ENCODE measurements at regions not wholly inside any gene's neighbourhood (a gene's known extent, or its start where the extent isn't known, plus 50 kb on each side); places are given as distances from the start of the nearest gene placed in this dataset.

DNA sequence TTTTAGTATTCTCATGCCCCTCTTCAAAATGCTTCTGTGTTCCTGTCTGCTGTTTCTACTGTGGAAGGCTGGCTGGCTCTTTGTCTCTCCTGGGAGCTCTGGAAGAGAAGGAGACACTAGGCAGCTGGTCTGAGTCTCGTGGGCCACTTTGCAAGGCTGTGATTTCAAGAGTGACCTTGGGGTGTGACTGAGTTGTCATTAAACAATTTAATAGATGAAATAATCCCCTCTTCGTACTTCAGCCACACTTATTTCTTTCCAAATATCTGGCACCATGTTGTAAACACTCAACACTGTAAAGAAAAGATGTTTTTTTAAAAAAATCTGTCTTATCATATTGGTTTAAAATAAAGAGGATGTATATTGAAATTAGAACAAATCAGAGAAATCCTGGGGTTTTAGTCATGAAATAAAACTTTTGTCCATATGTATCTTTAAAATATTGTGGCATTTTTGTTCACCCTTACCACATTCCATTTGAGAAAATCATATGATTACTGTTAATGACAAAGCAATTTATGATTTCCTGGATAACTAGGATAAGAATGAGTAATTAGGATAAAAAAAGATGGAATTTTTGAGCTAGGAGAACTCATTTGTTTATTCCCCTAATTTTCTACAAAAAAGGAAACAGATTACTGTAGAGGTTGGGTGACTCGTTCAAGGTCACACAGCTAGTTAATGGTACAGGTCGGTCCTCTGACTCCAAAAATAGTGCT is 200.8 kb downstream of the MAT2B start:
- SMC1A ChIA-PET (ENCODE audit: uncharacterized antibody, unreplicated experiment) = interaction anchor here (0.5 to 0.6 kb wide), 2 partner anchors 151 to 618 kb away, joined by 3 to 4 read pairs; no protein-coding TSS in a partner anchor
- no peaks in the 10 kb centered on the region for H3K4me1 ChIP-seq (ENCODE audit: control insufficient read depth, insufficient read depth, low read length)
- no peak for ATAC-seq
- H4K20me1 ChIP-seq (ENCODE audit: control insufficient read depth, insufficient read depth) = no peaks in the 10 kb centered on the region
- intact Hi-C loops (cut with micrococcal nuclease; ENCODE audit: unreplicated experiment) (no loop called here), in situ Hi-C loops (cut with MboI) (no loop called here)
- RAD21 ChIA-PET (ENCODE audit: unreplicated experiment) = interaction anchor here (0.9 kb wide), 1 partner anchor 10 kb away, joined by 4 read pairs; no protein-coding TSS in a partner anchor
- H3K9ac ChIP-seq (ENCODE audit: control insufficient read depth, insufficient read depth, low read length) = no peak overlapping the region
- no peak overlapping the region for H3K27ac ChIP-seq (ENCODE audit: control insufficient read depth, insufficient read depth)
- no TSS peak for BruUV-seq (replicated peaks)
- no peak overlapping the region for H2AFZ ChIP-seq (ENCODE audit: control insufficient read depth, low read depth, low read length)
- CTCF ChIA-PET = interaction anchor here (1.1 kb wide), 1 partner anchor 137 kb away, joined by 3 read pairs; no protein-coding TSS in a partner anchor
- no peak for DNase-seq (ENCODE audit: low read depth, low spot score)
- POLR2A ChIA-PET = no interaction called here
- H3K9me3 ChIP-seq (replicated peaks; ENCODE audit: control insufficient read depth, insufficient read depth, low read length) = no peaks in the 10 kb centered on the region
- H3K4me2 ChIP-seq (ENCODE audit: control insufficient read depth, insufficient read depth) = no peak overlapping the region
- H3K4me3 ChIP-seq = no peak overlapping the region
- H3K36me3 ChIP-seq (ENCODE audit: control insufficient read depth in 2 of 2, insufficient read depth in 2 of 2, low read length in 1 of 2) = no peaks in the 10 kb centered on the region
- no peak for FAIRE-seq
- H3K79me2 ChIP-seq (ENCODE audit: control insufficient read depth, insufficient read depth, low read length) = no peaks in the 10 kb centered on the region
- WGBS (ENCODE audit: insufficient coverage, insufficient replicate concordance, low lambda C conversion rate, missing lambda C conversion rate) = 9% methylated on average over 4 of the region's 4 CpGs
- H3K27me3 ChIP-seq (replicated peaks in 1 of 2; ENCODE audit: control insufficient read depth in 2 of 2, insufficient read depth in 2 of 2, low read length in 1 of 2) = no peaks in the 10 kb centered on the region; a peak in 1 of 4 replicates
- TF ChIP-seq, protein P1, sequence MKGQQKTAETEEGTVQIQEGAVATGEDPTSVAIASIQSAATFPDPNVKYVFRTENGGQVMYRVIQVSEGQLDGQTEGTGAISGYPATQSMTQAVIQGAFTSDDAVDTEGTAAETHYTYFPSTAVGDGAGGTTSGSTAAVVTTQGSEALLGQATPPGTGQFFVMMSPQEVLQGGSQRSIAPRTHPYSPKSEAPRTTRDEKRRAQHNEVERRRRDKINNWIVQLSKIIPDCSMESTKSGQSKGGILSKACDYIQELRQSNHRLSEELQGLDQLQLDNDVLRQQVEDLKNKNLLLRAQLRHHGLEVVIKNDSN (IDR thresholded peaks at IDR 0.05; ENCODE audit: borderline replicate concordance, extremely low read length, insufficient read depth, low read depth, low read length) = no peak
- TF ChIP-seq, protein P2, sequence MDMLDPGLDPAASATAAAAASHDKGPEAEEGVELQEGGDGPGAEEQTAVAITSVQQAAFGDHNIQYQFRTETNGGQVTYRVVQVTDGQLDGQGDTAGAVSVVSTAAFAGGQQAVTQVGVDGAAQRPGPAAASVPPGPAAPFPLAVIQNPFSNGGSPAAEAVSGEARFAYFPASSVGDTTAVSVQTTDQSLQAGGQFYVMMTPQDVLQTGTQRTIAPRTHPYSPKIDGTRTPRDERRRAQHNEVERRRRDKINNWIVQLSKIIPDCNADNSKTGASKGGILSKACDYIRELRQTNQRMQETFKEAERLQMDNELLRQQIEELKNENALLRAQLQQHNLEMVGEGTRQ (IDR thresholded peaks at IDR 0.05; ENCODE audit: borderline replicate concordance, low read depth, low read length) = no peak
- TF ChIP-seq ZZZ3 (IDR thresholded peaks at IDR 0.05; ENCODE audit: control insufficient read depth, insufficient read length, low read depth) = no peak
- TF ChIP-seq SMAD5 (IDR thresholded peaks at IDR 0.05; ENCODE audit: low read depth) = no peak
- TF ChIP-seq TCF12 (IDR thresholded peaks at IDR 0.05; ENCODE audit: low read depth, low read length) = no peak
- TF ChIP-seq, protein P3, sequence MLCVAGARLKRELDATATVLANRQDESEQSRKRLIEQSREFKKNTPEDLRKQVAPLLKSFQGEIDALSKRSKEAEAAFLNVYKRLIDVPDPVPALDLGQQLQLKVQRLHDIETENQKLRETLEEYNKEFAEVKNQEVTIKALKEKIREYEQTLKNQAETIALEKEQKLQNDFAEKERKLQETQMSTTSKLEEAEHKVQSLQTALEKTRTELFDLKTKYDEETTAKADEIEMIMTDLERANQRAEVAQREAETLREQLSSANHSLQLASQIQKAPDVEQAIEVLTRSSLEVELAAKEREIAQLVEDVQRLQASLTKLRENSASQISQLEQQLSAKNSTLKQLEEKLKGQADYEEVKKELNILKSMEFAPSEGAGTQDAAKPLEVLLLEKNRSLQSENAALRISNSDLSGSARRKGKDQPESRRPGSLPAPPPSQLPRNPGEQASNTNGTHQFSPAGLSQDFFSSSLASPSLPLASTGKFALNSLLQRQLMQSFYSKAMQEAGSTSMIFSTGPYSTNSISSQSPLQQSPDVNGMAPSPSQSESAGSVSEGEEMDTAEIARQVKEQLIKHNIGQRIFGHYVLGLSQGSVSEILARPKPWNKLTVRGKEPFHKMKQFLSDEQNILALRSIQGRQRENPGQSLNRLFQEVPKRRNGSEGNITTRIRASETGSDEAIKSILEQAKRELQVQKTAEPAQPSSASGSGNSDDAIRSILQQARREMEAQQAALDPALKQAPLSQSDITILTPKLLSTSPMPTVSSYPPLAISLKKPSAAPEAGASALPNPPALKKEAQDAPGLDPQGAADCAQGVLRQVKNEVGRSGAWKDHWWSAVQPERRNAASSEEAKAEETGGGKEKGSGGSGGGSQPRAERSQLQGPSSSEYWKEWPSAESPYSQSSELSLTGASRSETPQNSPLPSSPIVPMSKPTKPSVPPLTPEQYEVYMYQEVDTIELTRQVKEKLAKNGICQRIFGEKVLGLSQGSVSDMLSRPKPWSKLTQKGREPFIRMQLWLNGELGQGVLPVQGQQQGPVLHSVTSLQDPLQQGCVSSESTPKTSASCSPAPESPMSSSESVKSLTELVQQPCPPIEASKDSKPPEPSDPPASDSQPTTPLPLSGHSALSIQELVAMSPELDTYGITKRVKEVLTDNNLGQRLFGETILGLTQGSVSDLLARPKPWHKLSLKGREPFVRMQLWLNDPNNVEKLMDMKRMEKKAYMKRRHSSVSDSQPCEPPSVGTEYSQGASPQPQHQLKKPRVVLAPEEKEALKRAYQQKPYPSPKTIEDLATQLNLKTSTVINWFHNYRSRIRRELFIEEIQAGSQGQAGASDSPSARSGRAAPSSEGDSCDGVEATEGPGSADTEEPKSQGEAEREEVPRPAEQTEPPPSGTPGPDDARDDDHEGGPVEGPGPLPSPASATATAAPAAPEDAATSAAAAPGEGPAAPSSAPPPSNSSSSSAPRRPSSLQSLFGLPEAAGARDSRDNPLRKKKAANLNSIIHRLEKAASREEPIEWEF (IDR thresholded peaks at IDR 0.05; ENCODE audit: insufficient replicate concordance, low read depth, low read length) = no peak
- TF ChIP-seq RUNX3 (IDR thresholded peaks at IDR 0.05; ENCODE audit: low read length) = no peak
- no peak for TF ChIP-seq POLR2AphosphoS2 (IDR thresholded peaks at IDR 0.05; ENCODE audit: low read depth, low read length)
- TF ChIP-seq, protein P4, sequence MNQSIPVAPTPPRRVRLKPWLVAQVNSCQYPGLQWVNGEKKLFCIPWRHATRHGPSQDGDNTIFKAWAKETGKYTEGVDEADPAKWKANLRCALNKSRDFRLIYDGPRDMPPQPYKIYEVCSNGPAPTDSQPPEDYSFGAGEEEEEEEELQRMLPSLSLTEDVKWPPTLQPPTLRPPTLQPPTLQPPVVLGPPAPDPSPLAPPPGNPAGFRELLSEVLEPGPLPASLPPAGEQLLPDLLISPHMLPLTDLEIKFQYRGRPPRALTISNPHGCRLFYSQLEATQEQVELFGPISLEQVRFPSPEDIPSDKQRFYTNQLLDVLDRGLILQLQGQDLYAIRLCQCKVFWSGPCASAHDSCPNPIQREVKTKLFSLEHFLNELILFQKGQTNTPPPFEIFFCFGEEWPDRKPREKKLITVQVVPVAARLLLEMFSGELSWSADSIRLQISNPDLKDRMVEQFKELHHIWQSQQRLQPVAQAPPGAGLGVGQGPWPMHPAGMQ (IDR thresholded peaks at IDR 0.05; ENCODE audit: borderline replicate concordance) = no peak
- TF ChIP-seq, protein P5, sequence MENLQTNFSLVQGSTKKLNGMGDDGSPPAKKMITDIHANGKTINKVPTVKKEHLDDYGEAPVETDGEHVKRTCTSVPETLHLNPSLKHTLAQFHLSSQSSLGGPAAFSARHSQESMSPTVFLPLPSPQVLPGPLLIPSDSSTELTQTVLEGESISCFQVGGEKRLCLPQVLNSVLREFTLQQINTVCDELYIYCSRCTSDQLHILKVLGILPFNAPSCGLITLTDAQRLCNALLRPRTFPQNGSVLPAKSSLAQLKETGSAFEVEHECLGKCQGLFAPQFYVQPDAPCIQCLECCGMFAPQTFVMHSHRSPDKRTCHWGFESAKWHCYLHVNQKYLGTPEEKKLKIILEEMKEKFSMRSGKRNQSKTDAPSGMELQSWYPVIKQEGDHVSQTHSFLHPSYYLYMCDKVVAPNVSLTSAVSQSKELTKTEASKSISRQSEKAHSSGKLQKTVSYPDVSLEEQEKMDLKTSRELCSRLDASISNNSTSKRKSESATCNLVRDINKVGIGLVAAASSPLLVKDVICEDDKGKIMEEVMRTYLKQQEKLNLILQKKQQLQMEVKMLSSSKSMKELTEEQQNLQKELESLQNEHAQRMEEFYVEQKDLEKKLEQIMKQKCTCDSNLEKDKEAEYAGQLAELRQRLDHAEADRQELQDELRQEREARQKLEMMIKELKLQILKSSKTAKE (IDR thresholded peaks at IDR 0.05; ENCODE audit: low read depth, poor library complexity, severe bottlenecking) = no peak

Data from GM12878 (cell line).